Fibroblast of lung (primary cell): ENCODE measurements at regions not wholly inside any gene's neighbourhood (a gene's known extent, or its start where the extent isn't known, plus 50 kb on each side); places are given as distances from the start of the nearest gene placed in this dataset.

Experiments
- DNase-seq, 2 donors: peaks; one replicate each; pipeline versions ENCODE4 v3.0.0 to v3.0.0-alpha.2; 2010; ENCODE audit warnings: low read depth in 2 of 2
- H2AFZ ChIP-seq: 2 replicates; pipeline ENCODE4 v1.5.1; 2012; ENCODE audit warnings: low read length, control low read depth, inconsistent platforms
- H3K27ac ChIP-seq: 2 replicates; pipeline ENCODE4 v1.5.1; 2011; ENCODE audit warnings: low read length, control low read depth; ENCODE audit not compliant: insufficient read depth
- H3K27me3 ChIP-seq: 2 replicates; pipeline ENCODE4 v1.5.1; 2011; ENCODE audit warnings: mild to moderate bottlenecking, low read length; ENCODE audit not compliant: control insufficient read depth, insufficient read depth
- H3K36me3 ChIP-seq: 2 replicates; pipeline ENCODE4 v1.5.1; 2011; ENCODE audit warnings: low read length; ENCODE audit not compliant: control insufficient read depth, insufficient read depth
- H3K4me1 ChIP-seq: 2 replicates; pipeline ENCODE4 v1.5.1; 2011; ENCODE audit warnings: low read length; ENCODE audit not compliant: control insufficient read depth, insufficient read depth; ENCODE audit errors: extremely low read depth
- H3K4me2 ChIP-seq: 2 replicates; pipeline ENCODE4 v1.5.1; 2011; ENCODE audit warnings: low read length, control low read depth; ENCODE audit not compliant: insufficient read depth; ENCODE audit errors: extremely low read depth
- H3K4me3 ChIP-seq, 4 experiments: fragments of 200-600 bp in 1 of 4; sonication (generic) in 1 of 4; replicated peaks in 1 of 4; 2 replicates each; pipeline ENCODE4 v1.5.1; 2011 to 2016; ENCODE audit warnings: low read length in 4 of 4, low read depth in 3 of 4, mild to moderate bottlenecking in 3 of 4, control low read depth in 2 of 4, inconsistent platforms in 1 of 4, mixed read lengths in 1 of 4; ENCODE audit not compliant: insufficient read depth in 1 of 4; ENCODE audit errors: control extremely low read depth in 1 of 4
- H3K79me2 ChIP-seq: 2 replicates; pipeline ENCODE4 v1.5.1; 2012; ENCODE audit warnings: mild to moderate bottlenecking, low read length, inconsistent platforms; ENCODE audit not compliant: control insufficient read depth, insufficient read depth
- H3K9ac ChIP-seq: 2 replicates; pipeline ENCODE4 v1.5.1; 2011; ENCODE audit warnings: mild to moderate bottlenecking, low read length, control low read depth; ENCODE audit not compliant: insufficient read depth
- H3K9me3 ChIP-seq: 2 replicates; pipeline ENCODE4 v1.5.1; 2012; ENCODE audit warnings: low read depth, low read length; ENCODE audit not compliant: control insufficient read depth, insufficient read depth
- H4K20me1 ChIP-seq: 2 replicates; pipeline ENCODE4 v1.5.1; 2011; ENCODE audit warnings: low read length; ENCODE audit not compliant: control insufficient read depth, insufficient read depth; ENCODE audit errors: extremely low read depth
- EZH2 ChIP-seq: IDR thresholded peaks from 2 replicates; pipeline ENCODE4 v1.5.1; 2012; ENCODE audit warnings: low read length, control low read depth, mild to moderate bottlenecking; ENCODE audit errors: missing control alignments
- TF ChIP-seq, protein P1 (sequence below), 2 donors: IDR thresholded peaks in 1 of 2; conservative IDR thresholded peaks in 1 of 2; 1 replicate in 1 of 2; 2 replicates in 1 of 2; pipeline ENCODE4 v1.5.1; 2011 to 2012; ENCODE audit warnings: low read length in 2 of 2, control low read depth in 1 of 2, inconsistent platforms in 1 of 2, low read depth in 1 of 2, mild to moderate bottlenecking in 1 of 2

DNA sequence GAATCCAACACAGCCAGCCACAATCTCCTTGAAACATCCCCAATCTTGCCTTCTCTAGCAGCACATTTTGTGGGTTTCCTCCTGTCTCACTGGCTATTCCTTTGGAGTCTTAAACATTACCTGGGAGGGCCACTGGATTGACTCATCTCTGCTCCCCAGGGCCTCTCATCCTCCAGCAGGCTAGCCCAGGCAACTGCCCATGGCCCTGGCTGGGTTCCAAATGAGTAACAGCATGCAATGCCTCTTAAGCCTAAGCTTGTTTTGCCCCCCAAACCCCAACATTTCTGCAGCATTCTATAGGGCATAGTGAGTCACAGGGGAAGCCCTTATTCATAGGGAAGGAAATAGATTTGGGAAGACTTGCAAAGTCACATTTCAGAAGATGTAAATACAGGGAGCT is 204.9 kb downstream of the FOXA2 start:
- no peak overlapping the region for H3K4me2 ChIP-seq
- no peak overlapping the region for H2AFZ ChIP-seq
- no peaks in the 10 kb centered on the region for H3K27me3 ChIP-seq
- DNase-seq, result peak; percentile 45 to 49
- H4K20me1 ChIP-seq, result no peaks in the 10 kb centered on the region
- no peak overlapping the region for H3K27ac ChIP-seq
- TF ChIP-seq, protein P1, sequence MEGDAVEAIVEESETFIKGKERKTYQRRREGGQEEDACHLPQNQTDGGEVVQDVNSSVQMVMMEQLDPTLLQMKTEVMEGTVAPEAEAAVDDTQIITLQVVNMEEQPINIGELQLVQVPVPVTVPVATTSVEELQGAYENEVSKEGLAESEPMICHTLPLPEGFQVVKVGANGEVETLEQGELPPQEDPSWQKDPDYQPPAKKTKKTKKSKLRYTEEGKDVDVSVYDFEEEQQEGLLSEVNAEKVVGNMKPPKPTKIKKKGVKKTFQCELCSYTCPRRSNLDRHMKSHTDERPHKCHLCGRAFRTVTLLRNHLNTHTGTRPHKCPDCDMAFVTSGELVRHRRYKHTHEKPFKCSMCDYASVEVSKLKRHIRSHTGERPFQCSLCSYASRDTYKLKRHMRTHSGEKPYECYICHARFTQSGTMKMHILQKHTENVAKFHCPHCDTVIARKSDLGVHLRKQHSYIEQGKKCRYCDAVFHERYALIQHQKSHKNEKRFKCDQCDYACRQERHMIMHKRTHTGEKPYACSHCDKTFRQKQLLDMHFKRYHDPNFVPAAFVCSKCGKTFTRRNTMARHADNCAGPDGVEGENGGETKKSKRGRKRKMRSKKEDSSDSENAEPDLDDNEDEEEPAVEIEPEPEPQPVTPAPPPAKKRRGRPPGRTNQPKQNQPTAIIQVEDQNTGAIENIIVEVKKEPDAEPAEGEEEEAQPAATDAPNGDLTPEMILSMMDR (conservative IDR thresholded peaks at IDR 0.05 in 1 of 2, IDR thresholded peaks at IDR 0.05 in 1 of 2; ENCODE audit: low read depth in 1 of 2, low read length in 2 of 2), result no peak
- TF ChIP-seq EZH2, result no peak
- no peaks in the 10 kb centered on the region for H3K4me1 ChIP-seq
- no peaks in the 10 kb centered on the region for H3K79me2 ChIP-seq
- H3K4me3 ChIP-seq, result no peak overlapping the region
- no peaks in the 10 kb centered on the region for H3K9me3 ChIP-seq
- H3K9ac ChIP-seq, result no peak overlapping the region
- no peaks in the 10 kb centered on the region for H3K36me3 ChIP-seq

DNA sequence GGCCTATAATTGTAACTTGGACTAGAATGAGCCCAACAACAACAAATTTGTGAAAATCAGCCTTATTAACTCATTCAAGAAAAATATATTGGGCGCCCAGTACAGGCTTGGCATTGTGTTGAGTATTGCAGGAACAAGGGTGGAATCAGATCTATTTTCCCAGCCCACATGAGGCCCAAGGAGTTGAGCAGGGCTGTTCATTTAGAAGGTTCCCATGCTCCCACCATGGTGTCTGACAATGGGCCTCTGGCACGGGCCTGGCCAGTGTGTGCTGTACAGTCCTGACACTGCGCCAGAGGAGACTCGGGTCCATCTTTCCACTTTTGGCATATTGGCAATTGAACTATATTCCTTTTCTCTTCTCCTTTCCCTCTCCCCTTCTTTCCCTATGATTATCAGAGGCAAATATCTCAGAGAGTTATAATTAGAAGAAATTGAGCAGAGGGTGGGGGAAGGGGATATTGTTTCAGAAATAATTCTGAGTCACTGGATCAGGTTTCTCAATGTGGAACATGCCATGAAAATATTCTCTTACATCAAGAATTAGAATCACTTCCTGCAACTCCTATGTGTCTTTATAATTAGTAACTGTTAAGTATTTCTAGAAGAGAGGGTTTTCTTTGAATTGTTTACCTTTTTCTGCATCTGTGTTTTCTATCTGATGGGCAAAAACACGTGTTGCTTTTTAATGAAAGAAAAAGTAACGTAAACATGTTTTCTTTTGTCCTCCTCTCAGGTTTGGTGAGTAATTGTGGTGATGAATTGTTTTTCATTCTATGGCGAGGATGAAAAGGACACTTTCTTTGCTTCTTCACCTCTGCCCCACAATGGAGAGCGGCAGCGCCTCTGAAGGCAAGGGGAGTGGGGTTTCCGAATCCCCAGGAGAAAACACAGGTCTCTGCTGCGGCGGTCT is 209.4 kb downstream of the FOXA2 start:
- Histone ChIP-seq H3K27me3 (no peaks in the 10 kb centered on the region), H3K4me1 (no peaks in the 10 kb centered on the region), H3K9ac (no peak overlapping the region), H3K4me3 (no peak overlapping the region), H2AFZ (no peak overlapping the region), H3K36me3 (no peaks in the 10 kb centered on the region), H3K79me2 (no peaks in the 10 kb centered on the region), H3K27ac (no peak overlapping the region), H4K20me1 (no peaks in the 10 kb centered on the region), H3K9me3 (no peaks in the 10 kb centered on the region), H3K4me2 (no peak overlapping the region)
- peak; percentile 24 to 60 for DNase-seq
- TF ChIP-seq, protein P1 (conservative IDR thresholded peaks at IDR 0.05 in 1 of 2, IDR thresholded peaks at IDR 0.05 in 1 of 2; ENCODE audit: low read depth in 1 of 2, low read length in 2 of 2), result no peak
- TF ChIP-seq EZH2, result no peak

DNA sequence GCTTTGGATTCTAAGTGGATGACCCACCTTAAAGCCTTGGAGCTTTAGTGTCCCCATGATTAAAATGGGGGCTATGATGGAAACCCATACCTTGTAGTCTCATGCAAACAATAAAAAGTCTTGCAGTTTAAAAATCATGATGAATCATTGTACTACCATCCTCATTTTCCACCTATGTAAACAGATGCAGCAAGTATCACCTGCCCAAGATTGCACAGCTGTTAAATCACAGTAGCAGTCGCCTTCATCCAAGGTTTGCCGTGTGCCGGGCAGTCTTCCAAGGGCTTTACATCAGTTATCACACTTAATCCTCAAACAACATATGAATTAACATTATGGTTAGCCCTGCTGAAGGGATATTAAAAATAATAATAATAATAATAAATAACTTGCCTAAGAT is 210.3 kb downstream of the FOXA2 start:
- Histone ChIP-seq H3K27ac (no peak overlapping the region), H3K4me3 (no peak overlapping the region)
- no peak for DNase-seq

More for the DNA sequence above, 210.3 kb downstream of the FOXA2 start:
- H4K20me1 ChIP-seq, result no peaks in the 10 kb centered on the region
- no peaks in the 10 kb centered on the region for H3K36me3 ChIP-seq
- no peaks in the 10 kb centered on the region for H3K27me3 ChIP-seq
- H3K79me2 ChIP-seq, result no peaks in the 10 kb centered on the region
- no peak overlapping the region for H3K9ac ChIP-seq
- H3K4me2 ChIP-seq, result no peak overlapping the region
- no peaks in the 10 kb centered on the region for H3K4me1 ChIP-seq
- TF ChIP-seq, protein P1 (conservative IDR thresholded peaks at IDR 0.05 in 1 of 2, IDR thresholded peaks at IDR 0.05 in 1 of 2; ENCODE audit: low read depth in 1 of 2, low read length in 2 of 2), result no peak
- no peak for TF ChIP-seq EZH2
- H3K9me3 ChIP-seq, result no peaks in the 10 kb centered on the region
- no peak overlapping the region for H2AFZ ChIP-seq
